ENCODE measurements at regions not wholly inside any gene's neighbourhood (a gene's known extent, or its start where the extent isn't known, plus 50 kb on each side); places are given as distances from the start of the nearest gene placed in this dataset.

DNA sequence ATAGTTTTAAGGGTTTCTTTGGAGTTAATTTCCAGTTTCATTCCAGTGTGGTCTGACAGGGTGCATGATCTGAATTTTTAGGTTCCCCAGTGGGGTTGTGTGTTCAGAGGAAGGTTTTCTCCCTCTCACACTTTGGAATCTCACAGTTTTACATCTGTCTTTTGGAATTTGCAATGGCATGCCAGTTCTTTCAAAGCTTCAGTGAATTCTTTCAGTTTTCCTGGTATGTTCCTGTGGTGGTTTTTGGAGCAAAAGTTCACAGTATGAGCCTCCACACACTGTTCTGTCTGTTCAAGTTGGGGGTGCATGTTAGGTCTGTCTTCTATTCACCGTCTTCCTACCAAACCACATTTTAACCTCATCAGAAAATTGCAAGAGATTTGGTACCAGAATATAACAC is 624.2 kb downstream of the KCTD16 start (continued):
- TF ChIP-seq ZMYM4 (CRISPR knock-in tag; IDR thresholded peaks at IDR 0.05) (no peak), MAFG (CRISPR knock-in tag; IDR thresholded peaks at IDR 0.05) (no peak), U2AF2 (IDR thresholded peaks at IDR 0.05; ENCODE audit: low read depth, low read length) (no peak), ZNF235 (CRISPR knock-in tag; IDR thresholded peaks at IDR 0.05; ENCODE audit: borderline replicate concordance) (no peak)
- TF ChIP-seq, protein P1, sequence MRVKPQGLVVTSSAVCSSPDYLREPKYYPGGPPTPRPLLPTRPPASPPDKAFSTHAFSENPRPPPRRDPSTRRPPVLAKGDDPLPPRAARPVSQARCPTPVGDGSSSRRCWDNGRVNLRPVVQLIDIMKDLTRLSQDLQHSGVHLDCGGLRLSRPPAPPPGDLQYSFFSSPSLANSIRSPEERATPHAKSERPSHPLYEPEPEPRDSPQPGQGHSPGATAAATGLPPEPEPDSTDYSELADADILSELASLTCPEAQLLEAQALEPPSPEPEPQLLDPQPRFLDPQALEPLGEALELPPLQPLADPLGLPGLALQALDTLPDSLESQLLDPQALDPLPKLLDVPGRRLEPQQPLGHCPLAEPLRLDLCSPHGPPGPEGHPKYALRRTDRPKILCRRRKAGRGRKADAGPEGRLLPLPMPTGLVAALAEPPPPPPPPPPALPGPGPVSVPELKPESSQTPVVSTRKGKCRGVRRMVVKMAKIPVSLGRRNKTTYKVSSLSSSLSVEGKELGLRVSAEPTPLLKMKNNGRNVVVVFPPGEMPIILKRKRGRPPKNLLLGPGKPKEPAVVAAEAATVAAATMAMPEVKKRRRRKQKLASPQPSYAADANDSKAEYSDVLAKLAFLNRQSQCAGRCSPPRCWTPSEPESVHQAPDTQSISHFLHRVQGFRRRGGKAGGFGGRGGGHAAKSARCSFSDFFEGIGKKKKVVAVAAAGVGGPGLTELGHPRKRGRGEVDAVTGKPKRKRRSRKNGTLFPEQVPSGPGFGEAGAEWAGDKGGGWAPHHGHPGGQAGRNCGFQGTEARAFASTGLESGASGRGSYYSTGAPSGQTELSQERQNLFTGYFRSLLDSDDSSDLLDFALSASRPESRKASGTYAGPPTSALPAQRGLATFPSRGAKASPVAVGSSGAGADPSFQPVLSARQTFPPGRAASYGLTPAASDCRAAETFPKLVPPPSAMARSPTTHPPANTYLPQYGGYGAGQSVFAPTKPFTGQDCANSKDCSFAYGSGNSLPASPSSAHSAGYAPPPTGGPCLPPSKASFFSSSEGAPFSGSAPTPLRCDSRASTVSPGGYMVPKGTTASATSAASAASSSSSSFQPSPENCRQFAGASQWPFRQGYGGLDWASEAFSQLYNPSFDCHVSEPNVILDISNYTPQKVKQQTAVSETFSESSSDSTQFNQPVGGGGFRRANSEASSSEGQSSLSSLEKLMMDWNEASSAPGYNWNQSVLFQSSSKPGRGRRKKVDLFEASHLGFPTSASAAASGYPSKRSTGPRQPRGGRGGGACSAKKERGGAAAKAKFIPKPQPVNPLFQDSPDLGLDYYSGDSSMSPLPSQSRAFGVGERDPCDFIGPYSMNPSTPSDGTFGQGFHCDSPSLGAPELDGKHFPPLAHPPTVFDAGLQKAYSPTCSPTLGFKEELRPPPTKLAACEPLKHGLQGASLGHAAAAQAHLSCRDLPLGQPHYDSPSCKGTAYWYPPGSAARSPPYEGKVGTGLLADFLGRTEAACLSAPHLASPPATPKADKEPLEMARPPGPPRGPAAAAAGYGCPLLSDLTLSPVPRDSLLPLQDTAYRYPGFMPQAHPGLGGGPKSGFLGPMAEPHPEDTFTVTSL (CRISPR knock-in tag; IDR thresholded peaks at IDR 0.05; ENCODE audit: borderline replicate concordance): no peak

DNA sequence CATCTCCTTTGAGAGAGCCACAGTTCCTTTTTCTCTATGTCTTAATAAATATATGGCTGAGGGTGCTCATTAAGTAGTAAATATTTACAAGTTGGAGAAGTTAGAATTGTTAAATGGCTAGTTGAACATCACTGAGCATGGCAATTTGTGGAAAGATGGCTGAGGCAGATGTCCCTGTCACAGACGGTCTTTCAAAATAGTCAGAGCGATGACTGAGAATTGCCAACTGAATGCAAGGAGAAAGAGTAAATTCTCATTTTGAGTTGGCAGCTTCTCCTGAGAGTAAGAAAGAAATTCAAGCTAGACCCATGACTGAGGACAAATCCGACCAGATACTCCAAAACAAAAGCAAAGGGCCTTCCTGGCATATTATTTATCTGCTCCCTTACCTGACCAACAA is 617.9 kb downstream of the KCTD16 start:
- H3K4me2 ChIP-seq (ENCODE audit: low read depth, low read length): no peak overlapping the region
- H3K4me1 ChIP-seq (ENCODE audit: insufficient read depth, low read length): no peaks in the 10 kb centered on the region
- no peak overlapping the region for H3K27ac ChIP-seq (ENCODE audit: extremely low read length, insufficient read depth, low read length)
- H3K9me3 ChIP-seq (ENCODE audit: low read length): peaks cover 15% of the 10 kb centered on the region; the same call in 1 of the 2 replicates
- DNase-seq (ENCODE audit: low spot score) (no peak), FAIRE-seq (no peak), ATAC-seq (no peak)
- TF ChIP-seq, protein P2, sequence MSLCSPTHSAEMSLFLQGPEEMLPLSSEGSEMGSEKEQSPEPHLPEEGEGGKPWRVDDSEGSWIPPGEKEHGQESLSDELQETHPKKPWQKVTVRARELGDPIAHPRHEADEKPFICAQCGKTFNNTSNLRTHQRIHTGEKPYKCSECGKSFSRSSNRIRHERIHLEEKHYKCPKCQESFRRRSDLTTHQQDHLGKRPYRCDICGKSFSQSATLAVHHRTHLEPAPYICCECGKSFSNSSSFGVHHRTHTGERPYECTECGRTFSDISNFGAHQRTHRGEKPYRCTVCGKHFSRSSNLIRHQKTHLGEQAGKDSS (CRISPR knock-in tag; IDR thresholded peaks at IDR 0.05; ENCODE audit: borderline replicate concordance, low read depth): no peak
- TF ChIP-seq, protein P3, sequence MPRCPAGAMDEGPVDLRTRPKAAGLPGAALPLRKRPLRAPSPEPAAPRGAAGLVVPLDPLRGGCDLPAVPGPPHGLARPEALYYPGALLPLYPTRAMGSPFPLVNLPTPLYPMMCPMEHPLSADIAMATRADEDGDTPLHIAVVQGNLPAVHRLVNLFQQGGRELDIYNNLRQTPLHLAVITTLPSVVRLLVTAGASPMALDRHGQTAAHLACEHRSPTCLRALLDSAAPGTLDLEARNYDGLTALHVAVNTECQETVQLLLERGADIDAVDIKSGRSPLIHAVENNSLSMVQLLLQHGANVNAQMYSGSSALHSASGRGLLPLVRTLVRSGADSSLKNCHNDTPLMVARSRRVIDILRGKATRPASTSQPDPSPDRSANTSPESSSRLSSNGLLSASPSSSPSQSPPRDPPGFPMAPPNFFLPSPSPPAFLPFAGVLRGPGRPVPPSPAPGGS (CRISPR knock-in tag; IDR thresholded peaks at IDR 0.05): no peak
- TF ChIP-seq ZMYM2 (CRISPR knock-in tag; IDR thresholded peaks at IDR 0.05) (no peak), ZNF589 (CRISPR knock-in tag; conservative IDR thresholded peaks at IDR 0.05) (no peak)
- no peaks in the 10 kb centered on the region for H3K27me3 ChIP-seq (ENCODE audit: control insufficient read depth in 1 of 2, insufficient read depth in 2 of 2, low read length in 2 of 2)
- CTCF ChIA-PET (ENCODE audit: low intra/inter-chr PET ratio, low total read pairs): no interaction called here
- in situ Hi-C loops (cut with HindIII; ENCODE audit: extremely low pct_ligation_motif_present, low pct_unique_long_range_greater_than_20kb): no loop called here
- H3K9ac ChIP-seq (ENCODE audit: insufficient read depth, low read depth, low read length): no peak overlapping the region
- H3K4me3 ChIP-seq (replicated peaks in 1 of 3; ENCODE audit: insufficient read depth in 1 of 3, low read depth in 2 of 3, low read length in 3 of 3): no peak overlapping the region
- no peaks in the 10 kb centered on the region for H3K79me2 ChIP-seq (ENCODE audit: insufficient read depth, low read length)
- POLR2A ChIA-PET: no interaction called here
- H4K20me1 ChIP-seq (ENCODE audit: insufficient read depth, low read length): no peaks in the 10 kb centered on the region
- H3K36me3 ChIP-seq (replicated peaks in 1 of 2; ENCODE audit: control insufficient read depth in 1 of 2, insufficient read depth in 2 of 2, low read length in 2 of 2): no peaks in the 10 kb centered on the region
- H2AFZ ChIP-seq (ENCODE audit: low read length): no peak overlapping the region
- BruUV-seq (replicated peaks): no TSS peak
- intact Hi-C loops (cut with micrococcal nuclease; ENCODE audit: unreplicated experiment): no loop called here
- 3% methylated on average over 3 of the region's 3 CpGs for WGBS (ENCODE audit: low lambda C conversion rate)

Data from HepG2 (cell line).